NCI-H82 (cell line): ENCODE measurements at regions not wholly inside any gene's neighbourhood (a gene's known extent, or its start where the extent isn't known, plus 50 kb on each side); places are given as distances from the start of the nearest gene placed in this dataset.

Experiments used
- DNase-seq: peaks from one replicate; lab custom pipeline; 2025; lab: John Stamatoyannopoulos, UW

DNA sequence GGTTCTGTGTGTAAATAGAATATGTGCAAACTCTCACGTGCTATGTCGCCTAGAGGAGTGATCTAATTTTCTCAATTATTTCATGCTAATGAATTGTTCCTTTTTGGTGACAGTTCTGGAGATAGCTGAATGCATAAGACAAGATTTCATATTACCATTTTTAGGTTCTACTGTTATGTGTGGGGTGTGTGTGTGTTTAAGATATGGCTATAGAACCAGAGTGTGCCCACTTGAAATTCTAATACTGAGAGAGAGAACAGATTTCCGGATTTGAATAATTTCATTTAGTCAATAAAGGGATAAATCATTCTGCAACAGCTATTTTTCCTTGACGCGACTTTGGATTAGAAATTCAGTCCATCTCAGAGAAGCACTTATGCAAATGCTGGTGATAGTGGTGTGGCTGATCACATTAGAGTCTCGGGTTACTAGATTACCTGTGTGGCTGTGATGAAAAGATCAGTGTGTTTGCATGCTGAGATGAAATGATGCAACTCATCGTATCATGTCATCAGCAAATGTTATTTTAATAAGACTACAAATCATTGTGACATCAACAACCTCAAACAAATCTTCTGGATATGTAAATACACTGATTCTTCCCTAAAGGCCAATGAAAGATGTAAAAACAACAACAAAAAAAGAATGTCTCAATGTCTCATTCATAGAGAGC is 415.9 kb downstream of the EPHA4 start:
- DNase-seq = peak; percentile 94

DNA sequence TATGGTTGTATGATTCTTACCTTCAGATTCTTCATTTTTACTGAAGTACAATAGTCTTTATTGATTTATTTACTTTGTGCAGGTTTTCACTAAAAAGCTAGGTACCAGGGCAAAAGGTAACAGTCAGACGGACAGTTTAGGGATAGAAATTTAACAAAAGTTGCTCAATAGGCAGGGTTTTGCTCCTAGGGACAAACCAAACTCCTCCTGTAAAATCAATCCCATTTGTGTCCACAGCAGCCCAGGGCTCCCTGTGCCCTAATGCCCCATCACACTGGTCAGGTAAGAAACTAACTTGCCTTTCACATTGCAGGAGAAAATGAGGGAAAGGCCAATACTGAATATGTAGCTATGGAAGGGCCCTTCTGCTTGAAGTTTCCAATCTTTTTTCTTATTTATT is 410.9 kb downstream of the EPHA4 start:
- DNase-seq = no peak

DNA sequence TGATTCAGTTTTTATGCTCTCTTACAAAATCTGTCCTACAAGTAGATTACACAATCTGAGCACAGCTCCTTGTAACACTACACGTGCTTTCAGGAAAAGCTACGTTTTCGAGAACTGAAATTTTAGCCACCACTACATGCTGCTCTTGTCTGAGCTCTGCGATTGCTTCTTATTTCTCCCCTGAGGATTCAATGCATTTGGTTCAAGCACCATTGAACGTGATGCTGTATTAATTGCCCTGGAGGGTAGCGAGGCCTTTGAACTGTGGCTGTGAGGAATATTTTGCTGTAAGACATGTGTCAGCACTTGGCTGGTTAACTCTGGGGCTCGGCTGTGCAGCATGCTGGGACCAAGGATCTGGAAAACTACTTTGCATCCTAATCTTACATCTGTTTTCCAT is 405.8 kb downstream of the EPHA4 start:
- no peak for DNase-seq

- DNase-seq = peak; percentile 34
Measured at GRCh38 chr2:221167561-221167960, 404.5 kb downstream of the EPHA4 start.

- DNase-seq = peak; percentile 58
Measured at GRCh38 chr2:221169724-221170123, 402.4 kb downstream of the EPHA4 start.

- no peak for DNase-seq
Measured at GRCh38 chr2:221170548-221170947, 401.6 kb downstream of the EPHA4 start.

DNA sequence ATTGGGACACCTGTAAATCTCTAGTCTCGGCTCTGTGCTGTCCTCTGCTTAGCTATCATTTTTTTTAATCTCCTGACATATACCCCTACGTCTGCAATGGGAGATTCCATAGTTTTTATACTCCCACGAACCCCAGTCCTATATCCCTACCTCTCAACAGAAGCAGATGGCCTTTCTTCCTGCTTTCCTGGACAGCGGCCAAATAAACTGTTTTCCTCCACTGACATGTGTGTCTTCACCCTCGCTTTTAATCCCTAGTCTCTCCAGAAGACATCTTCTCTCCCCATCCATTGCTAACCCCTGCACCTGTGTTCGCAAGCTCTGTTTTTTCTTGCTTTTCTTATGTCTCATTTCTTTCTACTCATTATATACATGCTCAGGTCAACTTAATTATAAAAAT is 395.4 kb downstream of the EPHA4 start:
- peak; percentile 98 for DNase-seq

GRCh38 chr2:221178139-221178538 is 394.0 kb downstream of the EPHA4 start:
- no peak for DNase-seq

DNA sequence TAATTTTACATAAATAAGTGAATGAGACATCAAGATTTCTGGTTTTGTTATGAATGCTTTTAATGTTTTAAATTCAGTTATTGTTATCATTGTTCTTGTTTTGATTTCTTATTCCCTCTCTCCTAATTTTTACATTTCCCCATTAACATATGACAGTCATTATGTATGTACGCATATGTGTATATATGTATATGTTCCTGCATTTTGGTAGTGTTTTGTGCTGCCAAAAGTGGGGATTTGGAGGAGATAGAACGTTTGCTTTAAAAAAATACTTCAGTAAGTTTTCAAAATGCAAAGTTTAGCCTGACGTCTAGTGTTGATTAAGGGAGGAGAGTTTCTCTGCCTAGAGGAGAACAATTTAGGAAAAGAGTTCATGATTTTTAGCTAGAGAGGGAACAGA is 385.2 kb downstream of the EPHA4 start:
- DNase-seq = no peak

DNA sequence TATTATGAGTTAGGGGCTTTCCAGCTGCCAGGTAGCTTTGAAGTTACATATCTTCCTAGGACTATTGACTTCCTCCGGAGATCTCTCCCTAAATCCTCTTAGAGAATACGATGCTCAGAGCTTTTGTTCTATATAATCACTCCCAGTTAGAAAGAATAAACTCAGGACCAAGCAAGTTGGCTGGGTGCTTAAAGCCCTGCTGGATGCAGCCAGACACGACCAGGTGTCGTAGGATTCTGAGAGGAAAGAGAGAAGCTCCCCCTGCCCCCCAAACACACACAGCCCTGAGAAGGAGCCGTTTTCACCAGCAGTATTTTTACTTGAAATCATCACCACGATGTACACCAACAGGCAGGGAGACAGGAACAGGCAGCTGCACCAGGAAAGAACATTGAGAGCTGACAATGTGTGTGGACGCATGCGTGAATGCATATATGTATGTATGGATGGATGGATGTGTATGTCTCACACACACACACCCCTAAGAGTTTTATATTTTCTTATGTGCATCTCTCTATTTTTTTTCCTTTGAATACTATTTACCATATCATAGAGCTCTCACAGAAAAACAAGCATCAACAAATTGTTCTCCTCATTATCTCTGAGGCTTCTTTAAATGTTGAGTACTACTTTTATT is 382.6 kb downstream of the EPHA4 start:
- peak; percentile 52 for DNase-seq

GRCh38 chr2:221195829-221196228 is 376.3 kb downstream of the EPHA4 start:
- DNase-seq = no peak

DNA sequence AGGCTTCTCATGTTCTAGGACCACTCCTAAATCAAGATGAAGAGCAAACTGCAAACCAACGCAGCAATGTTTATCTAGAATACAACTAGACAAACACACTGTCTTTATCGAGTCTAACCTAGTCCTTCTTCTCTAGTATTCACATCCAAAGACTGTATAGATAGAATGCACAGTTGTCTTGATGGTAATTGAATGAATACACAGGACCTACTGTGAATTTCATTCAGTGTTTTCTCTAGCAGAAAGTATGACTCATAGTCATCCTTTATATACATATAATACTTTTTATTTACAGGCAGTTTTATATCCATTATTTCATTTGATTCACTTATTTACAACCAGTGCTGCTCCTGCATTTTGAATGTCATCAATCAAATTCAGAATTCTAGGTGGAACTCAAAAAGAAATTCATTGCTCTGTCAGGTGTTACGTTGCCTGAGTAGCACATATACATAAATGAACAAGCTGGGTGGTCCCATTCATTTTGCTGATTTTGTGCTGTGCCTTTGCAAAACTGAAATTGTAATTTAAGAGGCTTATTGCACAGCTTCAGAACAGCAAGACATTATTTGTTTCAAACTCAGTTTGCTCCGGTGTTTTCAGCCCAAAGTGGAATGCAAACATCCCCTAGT is 374.8 kb downstream of the EPHA4 start:
- DNase-seq = no peak

DNA sequence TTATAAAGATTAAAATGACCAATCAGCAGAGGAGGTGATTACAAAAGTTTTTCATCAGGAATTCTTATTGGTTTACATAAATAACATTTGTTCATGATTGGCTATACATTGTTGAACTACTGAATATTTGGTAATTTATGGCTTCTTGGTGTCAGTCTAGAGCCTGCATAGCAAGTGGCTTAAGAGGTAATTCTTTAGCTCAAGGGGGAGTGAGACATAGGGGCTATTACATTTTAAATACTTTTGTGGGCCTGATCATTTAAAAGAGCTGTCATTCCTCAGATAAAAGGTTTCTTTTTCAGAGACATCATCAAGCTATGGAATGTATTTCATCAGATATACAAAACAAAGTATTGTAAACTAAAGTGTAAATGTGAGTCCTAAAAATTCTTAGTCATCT is 373.8 kb downstream of the EPHA4 start:
- DNase-seq = no peak

DNA sequence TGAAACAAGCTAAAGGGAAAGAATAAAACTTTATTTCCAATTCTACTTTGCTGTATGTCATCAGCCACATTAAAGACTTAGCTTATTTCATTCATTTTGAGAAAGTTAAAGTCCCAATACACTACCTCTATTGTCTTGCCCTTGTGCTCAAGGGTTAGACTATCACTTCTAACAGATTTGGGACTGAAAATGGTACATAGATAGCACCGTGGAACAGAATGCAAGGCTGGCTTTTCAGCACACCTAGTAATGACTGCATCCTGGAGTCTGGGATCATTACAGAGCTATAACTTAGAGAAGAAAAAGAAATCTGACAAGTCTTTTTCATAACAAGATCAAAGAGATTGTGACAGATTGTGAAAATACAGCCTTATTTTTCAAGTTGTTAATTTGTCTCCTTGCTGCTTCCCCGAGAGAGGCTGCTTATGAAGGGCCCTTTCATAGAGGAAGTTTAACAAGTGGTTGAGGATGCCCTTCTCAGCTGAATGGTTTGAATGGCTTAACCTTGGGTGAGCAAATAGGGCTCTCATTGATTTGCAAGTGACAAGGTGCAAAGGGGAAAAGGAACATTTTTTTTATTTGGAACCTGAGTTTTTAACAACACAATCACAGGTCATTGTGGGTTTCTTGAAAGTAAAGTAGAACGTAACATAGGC is 371.8 kb downstream of the EPHA4 start:
- no peak for DNase-seq

DNA sequence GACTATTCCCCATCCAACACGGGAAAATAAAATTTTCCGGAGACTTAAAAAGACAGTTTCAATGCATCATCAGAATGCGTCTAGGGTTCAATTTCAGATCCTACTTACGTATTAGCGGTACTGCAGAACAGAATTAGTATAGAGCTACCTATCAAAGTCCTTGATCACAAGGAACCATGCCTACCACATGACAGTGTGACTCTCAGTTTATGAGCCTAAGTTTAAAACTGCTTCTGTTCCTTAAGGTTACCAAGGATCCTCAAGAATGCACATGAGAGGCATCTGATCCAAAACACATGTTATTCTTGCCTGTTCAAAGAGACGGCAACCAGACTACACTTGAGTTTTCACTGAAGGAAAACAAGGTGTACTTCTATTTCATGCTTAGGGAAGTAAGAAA is 369.7 kb downstream of the EPHA4 start:
- no peak for DNase-seq

- no peak for DNase-seq
Measured at GRCh38 chr2:221203125-221203524, 369.0 kb downstream of the EPHA4 start.

- DNase-seq = peak; percentile 52
Measured at GRCh38 chr2:221203856-221204255, 368.2 kb downstream of the EPHA4 start.

DNA sequence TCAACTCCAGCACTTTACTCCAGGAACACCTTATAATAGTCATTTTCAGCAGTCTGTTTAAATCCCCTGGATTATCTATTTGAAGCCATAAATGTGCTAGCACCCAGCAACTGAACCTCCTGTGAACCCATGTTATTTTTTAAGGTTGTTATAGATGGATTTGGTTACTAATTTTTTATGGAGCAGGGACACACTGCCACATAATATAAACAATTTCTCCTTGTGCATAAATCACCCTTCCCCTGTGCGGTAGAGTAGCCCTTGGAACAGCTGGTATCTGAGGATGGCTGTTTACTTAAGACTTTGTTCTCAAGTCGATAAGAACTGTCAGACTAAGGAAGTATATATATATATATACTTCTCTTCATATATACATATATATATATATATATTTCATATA is 367.4 kb downstream of the EPHA4 start:
- peak; percentile 80 for DNase-seq

DNA sequence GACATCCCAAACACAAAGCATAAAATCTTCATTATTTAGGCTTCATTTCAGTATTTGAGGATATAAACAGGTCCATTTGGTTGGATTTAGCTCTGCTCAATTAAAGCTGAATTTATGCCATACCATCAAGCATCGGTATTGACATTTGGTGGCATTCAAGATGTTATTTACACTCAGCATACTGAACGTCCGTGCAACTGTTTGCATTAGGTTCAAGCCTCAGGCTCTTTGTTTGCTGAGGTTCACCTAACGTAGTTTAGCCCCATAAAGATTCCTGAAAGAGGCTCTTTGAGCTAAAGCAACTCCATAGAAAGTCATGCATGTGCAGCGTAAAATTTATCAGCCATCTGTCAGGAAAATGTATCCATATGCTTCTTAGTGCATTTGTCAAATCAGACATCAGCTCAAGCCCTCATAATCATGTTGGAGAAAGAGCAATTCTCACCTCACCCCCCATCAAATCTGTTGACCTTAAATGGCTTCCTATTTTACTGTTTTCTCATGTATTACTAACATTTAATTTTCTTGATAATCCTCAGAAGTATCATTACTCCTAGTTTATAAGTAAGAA is 366.9 kb downstream of the EPHA4 start:
- peak; percentile 74 for DNase-seq

- no peak for DNase-seq
Measured at GRCh38 chr2:221210686-221211085, 361.4 kb downstream of the EPHA4 start.

DNA sequence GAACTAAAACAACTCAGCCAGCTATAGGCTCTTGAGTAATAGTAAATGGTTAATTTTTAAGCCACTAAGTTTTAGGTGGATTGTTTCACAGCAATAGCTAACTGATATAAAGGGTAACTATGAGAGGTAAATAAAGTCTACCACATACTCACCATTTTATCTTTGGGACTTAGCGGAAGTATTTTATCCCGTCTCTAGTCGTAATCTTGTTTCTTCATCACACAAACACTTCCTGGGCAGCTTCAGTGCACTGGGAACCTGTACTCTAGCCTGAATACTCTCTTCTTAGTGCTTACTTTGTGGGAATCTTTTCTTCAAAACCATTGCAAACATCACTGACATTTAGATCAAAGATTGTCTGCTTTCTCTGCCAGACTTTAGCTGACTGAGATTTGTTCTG is 360.5 kb downstream of the EPHA4 start:
- no peak for DNase-seq

DNA sequence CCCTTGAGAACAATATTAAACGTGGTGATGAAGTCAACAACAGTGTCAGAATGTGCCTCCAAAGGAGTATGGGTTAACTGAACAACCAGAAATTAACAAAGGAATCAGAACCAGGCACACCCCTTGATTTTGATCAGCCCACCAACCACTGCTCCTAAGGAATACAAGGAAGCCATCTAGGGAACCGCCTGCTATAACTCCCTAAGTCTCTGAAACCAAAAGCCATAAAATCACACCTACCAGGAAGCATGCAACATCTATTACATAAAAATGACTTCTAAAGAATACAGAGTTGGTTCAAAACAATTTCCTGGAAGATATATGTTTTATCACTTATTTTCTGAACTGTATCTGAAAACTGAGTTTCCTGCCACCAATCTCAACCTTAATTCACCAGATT is 360.0 kb downstream of the EPHA4 start:
- DNase-seq = no peak

- no peak for DNase-seq
Measured at GRCh38 chr2:221215487-221215886, 356.6 kb downstream of the EPHA4 start.
